ENCODE measurements at regions not wholly inside any gene's neighbourhood (a gene's known extent, or its start where the extent isn't known, plus 50 kb on each side); places are given as distances from the start of the nearest gene placed in this dataset.
"Not testable (repeated sequence)": the region's sequence is repeated elsewhere in the genome, so short reads cannot be mapped to it uniquely, and the experiment has no call there.

GRCh38 chr2:200092235-200092634 is 136.9 kb downstream of the MAIP1 start:
- DNase-seq (ENCODE audit: low read depth, low spot score) = no peak
- no peak overlapping the region for H3K4me3 ChIP-seq (ENCODE audit: low read length)

- no peak overlapping the region for H3K4me3 ChIP-seq (ENCODE audit: low read length)
- peak; percentile 1 for DNase-seq (ENCODE audit: low read depth, low spot score)
Observed at GRCh38 chr2:200095436-200095835, 140.1 kb downstream of the MAIP1 start.

- DNase-seq (ENCODE audit: low read depth, low spot score) = no peak
- no peak overlapping the region for H3K4me3 ChIP-seq (ENCODE audit: low read length)
Observed at GRCh38 chr2:200099256-200099655, 143.9 kb downstream of the MAIP1 start.

DNA sequence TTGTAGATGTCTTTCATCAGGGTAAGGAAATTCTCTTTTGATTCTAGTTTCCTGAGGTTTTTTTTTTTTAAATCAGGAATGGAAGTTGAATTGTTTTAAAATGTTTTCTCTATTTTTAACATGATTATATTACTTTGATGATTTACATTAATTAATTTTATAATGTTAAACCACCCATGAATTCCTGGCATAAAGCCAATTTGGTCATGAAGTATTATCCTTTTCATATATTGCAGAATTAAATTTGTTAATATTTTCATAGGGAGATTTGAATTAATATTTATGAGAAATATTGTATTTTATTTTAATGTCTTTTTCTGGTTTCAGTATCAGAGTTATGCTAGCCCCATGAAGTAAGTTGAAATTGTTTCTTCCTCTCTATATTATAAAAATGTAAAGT is 144.6 kb downstream of the MAIP1 start:
- DNase-seq (ENCODE audit: low read depth, low spot score) = no peak
- H3K4me3 ChIP-seq (ENCODE audit: low read length) = no peak overlapping the region

GRCh38 chr2:200101922-200102321 is 146.5 kb downstream of the MAIP1 start:
- H3K4me3 ChIP-seq (ENCODE audit: low read length) = no peak overlapping the region

GRCh38 chr2:200102971-200103370 is 147.6 kb downstream of the MAIP1 start:
- H3K4me3 ChIP-seq (ENCODE audit: low read length) = no peak overlapping the region
- DNase-seq (ENCODE audit: low read depth, low spot score) = no peak

More at GRCh38 chr2:200101922-200102321, 146.5 kb downstream of the MAIP1 start:
- no peak for DNase-seq (ENCODE audit: low read depth, low spot score)

- H3K4me3 ChIP-seq (ENCODE audit: low read length) = no peak overlapping the region
- no peak for DNase-seq (ENCODE audit: low read depth, low spot score)
Observed at GRCh38 chr2:200104015-200104414, 148.6 kb downstream of the MAIP1 start.

DNA sequence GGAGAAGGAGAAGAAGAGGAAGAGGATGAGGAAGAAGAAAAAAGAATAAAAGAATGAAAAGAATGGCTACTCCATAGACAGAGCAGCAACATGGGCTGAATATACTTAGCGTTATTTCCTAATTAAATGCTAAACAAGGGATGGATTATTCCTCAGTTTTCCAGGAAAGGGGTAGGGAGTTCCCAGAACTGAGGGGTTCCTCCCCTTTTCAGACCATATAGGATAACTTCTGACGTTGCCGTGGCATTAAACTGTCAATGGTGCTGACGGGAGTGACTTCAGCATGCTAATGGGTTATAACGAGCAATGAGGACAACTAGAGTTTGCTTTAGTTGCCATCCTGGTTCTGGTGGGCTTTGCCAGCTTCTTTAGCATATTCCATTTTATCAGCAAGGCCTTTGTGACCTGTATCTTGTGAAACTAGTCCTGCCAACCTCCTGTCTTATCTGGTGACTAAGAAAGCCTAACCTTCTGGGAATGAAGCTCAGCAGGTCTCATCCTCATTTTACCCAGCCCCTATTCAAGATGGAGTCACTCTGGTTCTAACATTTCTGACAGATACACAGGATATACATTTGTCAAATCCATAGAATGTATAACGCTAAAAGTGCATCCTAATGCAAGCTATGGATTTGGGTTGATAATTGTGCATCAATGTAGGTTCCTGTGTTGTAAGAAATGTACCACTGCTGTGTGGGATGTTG is 152.3 kb downstream of the MAIP1 start:
- DNase-seq (ENCODE audit: low read depth, low spot score) = no peak

DNA sequence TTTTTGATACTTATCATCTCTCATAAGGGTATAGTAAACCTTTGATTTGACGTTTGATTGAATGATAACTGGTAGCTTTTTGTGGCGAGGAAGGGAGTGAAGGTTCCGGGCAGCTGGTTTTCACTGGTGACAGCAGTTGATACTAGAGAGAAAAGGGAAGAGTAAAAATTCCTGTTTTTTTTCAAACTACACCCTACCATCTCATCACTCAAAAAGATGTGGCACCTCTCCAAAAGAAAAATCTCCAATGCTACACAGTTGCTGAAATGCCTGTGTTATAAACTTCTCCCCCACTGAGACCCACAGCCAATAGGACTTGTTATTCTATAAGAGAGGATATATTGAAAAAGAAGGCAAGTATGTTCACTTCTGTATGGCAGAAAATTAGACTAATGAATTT is 154.0 kb downstream of the MAIP1 start:
- no peak overlapping the region for H3K4me3 ChIP-seq (ENCODE audit: low read length)
- no peak for DNase-seq (ENCODE audit: low read depth, low spot score)

More for the DNA sequence above, 152.3 kb downstream of the MAIP1 start:
- no peak overlapping the region for H3K4me3 ChIP-seq (ENCODE audit: low read length)

DNA sequence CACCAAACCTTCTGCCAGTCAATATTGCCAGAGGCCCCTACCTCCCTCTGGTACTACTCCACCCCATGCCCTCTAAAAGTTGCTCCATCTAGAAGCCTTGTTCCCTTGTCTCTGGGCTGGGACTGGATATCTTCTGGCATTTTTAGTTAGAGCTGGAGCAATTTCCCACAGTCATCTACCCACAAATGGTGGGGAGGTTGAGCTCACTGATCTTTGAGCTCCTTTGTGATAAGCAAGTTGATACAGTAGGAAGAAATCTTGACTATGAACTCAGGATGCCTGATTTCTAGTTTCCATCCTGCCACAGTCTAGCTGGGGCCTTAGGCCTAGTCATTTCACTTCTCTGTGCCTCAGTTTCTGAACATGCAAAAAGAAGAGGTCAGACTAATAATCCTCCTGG is 155.0 kb downstream of the MAIP1 start:
- no peak overlapping the region for H3K4me3 ChIP-seq (ENCODE audit: low read length)
- no peak for DNase-seq (ENCODE audit: low read depth, low spot score)

GRCh38 chr2:200113016-200113799 is 157.8 kb downstream of the MAIP1 start:
- not testable (repeated sequence) for DNase-seq (ENCODE audit: low read depth, low spot score); H3K4me3 ChIP-seq (ENCODE audit: low read length)

GRCh38 chr2:200119236-200119635 is 163.9 kb downstream of the MAIP1 start:
- H3K4me3 ChIP-seq (ENCODE audit: low read length) = no peak overlapping the region
- DNase-seq (ENCODE audit: low read depth, low spot score) = no peak

DNA sequence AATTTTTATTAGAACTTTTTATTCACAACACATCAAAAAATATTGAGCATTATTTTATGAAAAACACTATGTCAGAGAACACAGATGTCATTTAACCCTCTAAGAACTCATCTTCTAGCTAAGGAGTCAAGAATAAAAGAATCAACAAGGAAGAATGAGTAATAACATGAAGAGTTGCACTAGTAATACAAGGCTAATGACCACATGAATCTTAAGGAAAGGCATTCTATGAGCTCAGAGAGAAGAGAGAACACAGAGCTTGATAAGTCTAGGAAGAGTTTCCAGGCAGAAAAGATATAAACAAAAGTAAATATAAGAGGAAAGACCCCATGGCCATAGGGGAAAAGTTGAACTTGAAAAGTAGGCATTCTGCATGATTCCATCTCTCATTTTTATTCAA is 166.5 kb downstream of the MAIP1 start:
- no peak for DNase-seq (ENCODE audit: low read depth, low spot score)
- no peak overlapping the region for H3K4me3 ChIP-seq (ENCODE audit: low read length)

- DNase-seq (ENCODE audit: low read depth, low spot score) = no peak
- H3K4me3 ChIP-seq (ENCODE audit: low read length) = no peak overlapping the region
Observed at GRCh38 chr2:200122683-200123082, 167.3 kb downstream of the MAIP1 start.

DNA sequence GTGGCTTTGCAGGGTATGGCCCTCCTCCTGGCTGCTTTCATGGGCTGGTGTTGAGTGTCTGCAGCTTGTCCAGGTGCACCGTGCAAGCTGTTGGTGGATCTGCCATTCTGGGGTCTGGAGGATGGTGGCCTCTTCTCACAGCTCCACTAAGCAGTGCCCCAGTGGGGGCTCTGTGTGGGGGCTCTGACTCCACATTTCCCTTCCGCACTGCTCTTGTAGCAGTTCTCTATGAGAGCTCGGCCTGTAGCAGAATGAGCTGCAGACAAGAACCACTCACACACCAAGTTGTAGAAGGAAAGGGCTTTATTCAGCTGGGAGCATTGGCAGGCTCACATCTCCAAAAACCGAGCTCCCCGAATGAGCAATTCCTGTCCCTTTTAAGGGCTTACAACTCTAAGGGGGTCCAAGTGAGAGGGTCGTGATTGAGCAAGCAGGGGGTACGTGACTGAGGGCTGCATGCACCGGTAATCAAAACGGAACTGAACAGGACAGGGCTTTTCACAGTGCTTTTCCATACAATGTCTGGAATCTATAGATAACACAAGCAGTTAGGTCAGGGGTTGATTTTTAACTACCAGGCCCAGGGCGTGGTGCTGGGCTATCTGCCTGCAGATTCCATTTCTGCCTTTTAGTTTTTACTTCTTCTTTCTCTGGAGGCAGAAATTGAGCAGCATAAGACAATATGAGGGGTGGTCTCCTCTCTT is 169.4 kb downstream of the MAIP1 start:
- H3K4me3 ChIP-seq (ENCODE audit: low read length); DNase-seq (ENCODE audit: low read depth, low spot score): not testable (repeated sequence)

GRCh38 chr2:200125444-200126284 is 170.3 kb downstream of the MAIP1 start:
- no peak for DNase-seq (ENCODE audit: low read depth, low spot score)
- H3K4me3 ChIP-seq (ENCODE audit: low read length) = no peak overlapping the region

DNA sequence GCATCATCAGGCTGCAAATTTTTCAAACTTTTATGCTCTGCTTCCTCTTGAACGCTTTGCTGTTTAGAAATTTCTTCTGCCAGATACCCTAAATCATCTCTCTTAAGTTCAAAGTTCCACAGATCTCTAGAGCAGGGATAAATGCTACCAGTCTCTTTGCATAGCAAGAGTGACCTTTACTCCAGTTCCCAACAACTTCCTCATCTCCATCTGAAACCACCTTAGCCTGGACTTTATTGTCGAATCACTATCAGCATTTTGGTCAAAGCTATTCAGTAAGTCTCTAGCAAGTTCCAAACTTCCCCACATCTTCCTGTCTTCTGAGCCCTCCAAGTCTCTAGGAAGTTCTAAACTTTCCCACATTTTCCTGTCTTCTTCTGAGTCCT is 170.9 kb downstream of the MAIP1 start:
- H3K4me3 ChIP-seq (ENCODE audit: low read length); DNase-seq (ENCODE audit: low read depth, low spot score): not testable (repeated sequence)

- H3K4me3 ChIP-seq (ENCODE audit: low read length); DNase-seq (ENCODE audit: low read depth, low spot score): not testable (repeated sequence)
Observed at GRCh38 chr2:200126680-200127079, 171.3 kb downstream of the MAIP1 start.

GRCh38 chr2:200127848-200128247 is 172.5 kb downstream of the MAIP1 start:
- H3K4me3 ChIP-seq (ENCODE audit: low read length) = no peak overlapping the region
- no peak for DNase-seq (ENCODE audit: low read depth, low spot score)
